SK-N-SH treated with all-trans-retinoic acid at 6 μM for 48 hours (cell line): ENCODE measurements at regions not wholly inside any gene's neighbourhood (a gene's known extent, or its start where the extent isn't known, plus 50 kb on each side); places are given as distances from the start of the nearest gene placed in this dataset.

Experiments used
- OSR1 ChIP-seq: fragments of 250-450 bp; sonication (Bioruptor Pico); IDR thresholded peaks from 2 replicates; pipeline ENCODE4 v1.8.0; 2022; ENCODE audit warnings: moderate library complexity, mild to moderate bottlenecking, inconsistent platforms
- ZNF565 ChIP-seq: fragments of 450-650 bp; formaldehyde crosslinking; conservative IDR thresholded peaks from 2 replicates; pipeline ENCODE4 v1.5.0; 2020; ENCODE audit warnings: low read depth, mild to moderate bottlenecking, moderate library complexity
- TF ChIP-seq, protein P1 (sequence below): fragments of 250-450 bp; sonication (Bioruptor Pico); IDR thresholded peaks from 2 replicates; pipeline ENCODE4 v1.8.0; 2020; ENCODE audit warnings: mild to moderate bottlenecking, moderate library complexity, borderline replicate concordance

DNA sequence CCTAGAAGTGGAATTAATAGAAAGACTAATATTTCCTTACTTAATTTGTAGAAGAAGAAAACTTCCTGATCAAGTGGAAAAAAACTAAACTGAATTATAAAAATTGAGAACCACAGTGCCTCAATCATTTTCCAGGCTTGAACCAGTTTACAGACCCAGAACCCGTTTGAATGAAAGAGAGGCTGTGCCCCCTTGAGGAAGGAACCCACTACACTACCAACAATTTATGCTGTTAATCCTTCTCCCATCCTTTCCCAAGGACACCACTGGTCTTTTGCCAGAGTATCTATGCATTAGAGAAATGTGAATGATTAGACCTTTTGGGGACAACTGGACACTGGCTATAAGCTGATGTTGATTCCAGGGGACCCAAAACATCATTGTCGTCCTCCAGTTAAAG, 842.6 kb downstream of the TECRL start:
- TF ChIP-seq ZNF565 (no peak), OSR1 (CRISPR knock-in tag) (no peak)
- TF ChIP-seq, protein P1, sequence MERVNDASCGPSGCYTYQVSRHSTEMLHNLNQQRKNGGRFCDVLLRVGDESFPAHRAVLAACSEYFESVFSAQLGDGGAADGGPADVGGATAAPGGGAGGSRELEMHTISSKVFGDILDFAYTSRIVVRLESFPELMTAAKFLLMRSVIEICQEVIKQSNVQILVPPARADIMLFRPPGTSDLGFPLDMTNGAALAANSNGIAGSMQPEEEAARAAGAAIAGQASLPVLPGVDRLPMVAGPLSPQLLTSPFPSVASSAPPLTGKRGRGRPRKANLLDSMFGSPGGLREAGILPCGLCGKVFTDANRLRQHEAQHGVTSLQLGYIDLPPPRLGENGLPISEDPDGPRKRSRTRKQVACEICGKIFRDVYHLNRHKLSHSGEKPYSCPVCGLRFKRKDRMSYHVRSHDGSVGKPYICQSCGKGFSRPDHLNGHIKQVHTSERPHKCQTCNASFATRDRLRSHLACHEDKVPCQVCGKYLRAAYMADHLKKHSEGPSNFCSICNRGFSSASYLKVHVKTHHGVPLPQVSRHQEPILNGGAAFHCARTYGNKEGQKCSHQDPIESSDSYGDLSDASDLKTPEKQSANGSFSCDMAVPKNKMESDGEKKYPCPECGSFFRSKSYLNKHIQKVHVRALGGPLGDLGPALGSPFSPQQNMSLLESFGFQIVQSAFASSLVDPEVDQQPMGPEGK (CRISPR knock-in tag) = no peak
